H54 (cell line): ENCODE measurements at regions not wholly inside any gene's neighbourhood (a gene's known extent, or its start where the extent isn't known, plus 50 kb on each side); places are given as distances from the start of the nearest gene placed in this dataset.

Experiments used
- DNase-seq: peaks from one replicate; pipeline ENCODE4 v3.0.0; 2011; ENCODE audit warnings: low spot score, mixed read lengths; ENCODE audit not compliant: insufficient read length
- FAIRE-seq: peaks from 3 replicates; lab custom pipeline; 2011; peaks lifted over from hg19 to GRCh38; lab: Jason Lieb, UNC
- POLR2A ChIP-seq: IDR thresholded peaks from 2 replicates; pipeline ENCODE4 v1.6.1; 2011; ENCODE audit warnings: low read depth, mild to moderate bottlenecking, low read length

DNA sequence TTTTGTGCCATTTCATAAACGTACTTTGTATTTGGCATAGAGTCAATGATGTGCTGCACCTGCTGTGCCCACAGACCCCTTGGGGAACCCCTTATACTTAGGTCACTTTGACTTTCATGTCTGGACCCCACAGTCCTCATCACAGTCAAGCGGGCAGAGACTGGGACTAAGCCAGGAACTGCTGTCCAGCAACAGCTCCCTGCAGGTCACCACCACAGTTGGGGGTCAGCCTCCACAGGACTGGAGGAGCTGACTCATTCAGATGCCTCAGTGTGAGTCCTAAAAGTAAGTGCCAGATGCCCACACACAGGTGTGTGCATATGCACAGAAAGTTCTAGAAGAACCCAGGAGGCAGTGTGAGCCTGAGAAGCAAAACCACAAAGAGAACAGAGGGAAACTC is 339.8 kb downstream of the GABRB3 start:
- TF ChIP-seq POLR2A: no peak
- DNase-seq: no peak

DNA sequence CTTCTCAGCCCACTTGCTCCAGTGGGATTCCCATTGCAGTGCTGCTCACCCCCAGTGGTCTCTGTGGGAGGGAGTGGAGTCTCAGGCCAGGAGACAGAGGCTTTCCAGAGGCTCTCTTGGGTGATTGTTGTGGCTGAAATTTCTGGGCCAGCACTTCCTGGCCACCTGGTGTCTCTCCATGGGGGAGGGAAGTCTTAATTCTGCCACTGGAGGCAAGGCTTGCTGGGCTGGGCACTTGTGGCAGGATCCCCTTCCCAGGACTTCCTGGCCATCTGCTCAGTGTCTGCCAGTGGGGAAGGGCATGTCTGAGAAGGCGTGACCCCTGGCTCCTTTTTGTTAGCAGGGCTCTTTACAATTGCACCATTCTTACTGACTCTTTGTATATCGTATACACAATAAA is 351.8 kb downstream of the GABRB3 start:
- FAIRE-seq (no peak), DNase-seq (no peak)
- no peak for TF ChIP-seq POLR2A

More for the DNA sequence above, 339.8 kb downstream of the GABRB3 start:
- no peak for FAIRE-seq

DNA sequence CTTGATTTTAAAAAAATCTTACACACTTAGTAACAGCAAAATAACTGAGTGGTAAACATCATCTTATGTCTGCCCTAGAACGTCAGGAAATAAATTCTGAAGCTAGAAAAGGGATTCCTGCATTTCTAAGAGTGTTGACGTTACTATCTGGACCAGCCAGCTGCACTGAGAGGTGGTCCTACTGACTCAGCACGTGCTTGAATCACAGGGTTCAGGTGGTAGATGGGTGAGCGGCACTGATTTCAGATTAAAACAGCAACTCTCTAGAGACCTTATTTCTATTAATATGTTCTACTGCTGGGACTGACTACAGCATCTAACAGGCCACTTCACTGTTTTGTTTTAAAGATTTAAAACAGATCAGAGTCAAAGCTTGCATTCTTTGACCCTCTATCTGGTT is 377.2 kb downstream of the GABRB3 start:
- TF ChIP-seq POLR2A: no peak
- DNase-seq (no peak), FAIRE-seq (no peak)

DNA sequence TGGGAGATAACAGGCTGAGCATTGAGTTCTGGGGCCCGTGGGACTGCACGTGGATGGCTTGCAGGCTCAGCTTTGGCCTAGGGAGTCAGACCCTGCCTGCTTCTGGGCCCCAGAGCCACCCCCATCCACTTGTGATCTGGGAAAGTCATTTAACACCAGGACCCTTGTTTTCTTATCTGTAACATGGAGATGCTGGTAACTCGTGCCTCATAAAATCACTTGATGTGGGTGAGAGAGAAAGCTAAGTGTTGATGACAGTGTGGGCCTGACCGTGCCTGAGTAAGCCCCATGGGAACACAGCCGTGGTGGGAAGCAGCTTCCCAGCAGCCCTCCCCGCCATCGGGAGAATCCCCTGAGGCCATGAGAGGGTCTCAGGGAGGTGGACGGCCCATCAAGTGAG is 378.1 kb downstream of the GABRB3 start:
- TF ChIP-seq POLR2A: no peak
- no peak for FAIRE-seq
- DNase-seq: no peak

DNA sequence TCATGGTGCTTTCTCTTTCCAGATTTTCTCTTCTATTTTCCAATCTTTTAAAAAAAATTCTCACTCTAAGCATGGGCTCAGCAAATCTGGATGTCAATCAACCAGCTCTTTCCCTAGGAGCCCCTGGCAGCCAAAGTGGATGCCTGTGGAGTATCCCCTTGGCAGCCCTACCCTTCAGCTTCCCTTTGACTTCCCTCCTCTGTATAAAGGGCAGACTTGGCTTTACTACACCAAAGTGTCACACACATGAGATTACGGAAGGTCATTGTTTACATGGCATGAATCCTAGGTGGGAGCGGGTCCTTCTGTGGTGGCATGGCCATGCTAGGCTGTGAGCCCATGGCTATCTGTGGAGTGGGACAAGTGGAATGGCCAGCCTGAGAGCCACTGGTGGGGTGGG is 379.9 kb downstream of the GABRB3 start:
- TF ChIP-seq POLR2A: no peak
- DNase-seq: no peak
- FAIRE-seq: no peak

DNA sequence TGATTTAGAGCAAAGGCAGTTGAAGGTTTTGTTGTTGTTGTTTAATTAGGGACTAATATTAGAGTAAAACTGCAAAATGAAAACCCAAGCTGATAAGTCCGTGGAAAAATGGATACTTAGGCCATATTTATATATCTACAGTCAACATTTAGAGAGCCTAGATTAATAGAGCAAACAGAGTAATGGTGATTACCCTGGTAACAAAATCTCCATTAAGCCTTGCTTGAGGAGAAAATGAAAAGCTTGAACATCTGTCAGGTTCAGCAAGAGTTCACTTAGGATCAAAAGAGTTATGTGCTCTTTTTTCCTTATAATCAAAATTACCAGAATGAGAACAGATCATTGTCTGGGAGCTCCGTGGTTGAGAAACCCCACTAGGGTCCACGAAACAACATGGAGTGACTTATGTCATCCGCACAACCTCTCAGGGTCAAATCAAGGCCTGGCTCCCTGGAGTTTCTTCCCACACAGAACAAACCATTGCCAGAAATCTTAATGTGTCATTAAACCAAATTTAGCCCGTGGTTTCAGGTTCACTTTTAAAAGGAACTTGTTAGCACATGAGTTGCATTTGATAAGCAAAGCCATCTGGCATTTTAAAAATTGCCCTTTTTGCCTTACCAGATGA is 381.2 kb downstream of the GABRB3 start:
- no peak for TF ChIP-seq POLR2A
- FAIRE-seq (no peak), DNase-seq (no peak)

DNA sequence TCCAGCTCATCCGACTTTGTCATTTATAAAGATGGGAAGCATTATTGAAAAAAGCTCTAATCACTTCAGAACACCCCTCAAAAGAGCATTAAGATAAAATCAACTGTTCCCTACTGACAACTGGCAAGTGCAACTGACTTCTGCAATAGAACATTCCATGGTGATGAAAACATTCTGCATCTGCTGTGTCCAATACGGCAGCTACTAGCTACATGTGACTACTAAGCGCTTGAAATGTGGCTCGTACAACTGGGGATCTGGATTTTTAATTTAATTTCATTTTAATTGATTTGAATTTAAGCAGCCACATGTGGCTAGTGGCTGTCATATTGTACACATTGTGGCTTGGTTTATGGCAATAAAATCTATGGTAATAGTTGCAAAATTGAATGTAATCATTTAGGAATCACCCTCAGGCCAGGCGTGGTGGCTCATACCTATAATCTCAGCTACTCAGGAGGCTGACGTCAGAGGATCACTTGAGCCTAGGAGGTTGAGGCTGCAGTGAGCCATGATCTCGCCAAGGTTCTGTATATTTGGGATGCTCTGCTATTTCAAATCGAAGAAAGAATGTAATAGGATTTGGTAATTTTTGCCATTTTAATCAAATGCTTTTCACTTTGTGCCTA is 390.3 kb downstream of the GABRB3 start:
- FAIRE-seq: no peak
- no peak for DNase-seq
- TF ChIP-seq POLR2A: no peak

DNA sequence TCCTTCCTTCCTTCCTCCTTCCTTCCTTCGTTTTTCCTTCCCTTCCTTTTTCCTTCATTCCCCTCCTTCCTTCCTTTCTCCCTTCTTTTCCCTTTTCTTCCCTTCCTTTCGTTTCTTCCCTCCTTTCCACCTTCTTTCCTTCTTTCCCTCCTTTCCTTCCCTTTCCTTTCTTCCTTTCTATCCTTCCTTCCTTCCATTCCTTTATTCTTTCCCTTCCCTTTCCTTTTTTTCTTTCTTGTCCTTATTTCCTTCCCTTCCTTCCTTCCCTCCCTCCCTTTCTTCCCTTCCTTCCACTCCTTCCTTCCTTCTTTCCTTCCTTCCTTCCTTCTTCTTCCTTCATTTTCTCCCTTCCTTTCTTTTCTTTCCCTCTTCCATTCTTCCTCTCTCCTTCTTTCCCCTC is 394.6 kb downstream of the GABRB3 start:
- FAIRE-seq (no peak), DNase-seq (no peak)
- TF ChIP-seq POLR2A: no peak

DNA sequence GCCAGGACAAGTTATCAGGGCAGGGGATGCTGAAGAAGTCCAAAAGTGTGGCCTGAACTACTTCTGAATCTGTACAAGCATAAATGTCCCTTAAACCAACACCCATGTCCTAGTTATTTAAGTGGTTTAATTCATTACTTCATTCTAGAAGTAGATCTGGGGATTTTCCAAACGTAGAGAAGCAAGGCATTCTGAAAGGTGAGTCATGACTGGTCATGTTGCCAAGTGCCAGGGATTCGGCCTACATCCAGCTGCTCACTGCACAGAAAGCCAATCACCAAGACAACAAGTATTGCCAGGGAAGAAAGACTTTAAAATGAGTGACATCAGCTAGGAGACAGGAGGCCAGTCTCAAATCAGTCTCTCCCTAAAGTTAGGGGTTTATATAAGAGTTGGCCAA is 396.6 kb downstream of the GABRB3 start:
- FAIRE-seq (no peak), DNase-seq (no peak)
- no peak for TF ChIP-seq POLR2A

DNA sequence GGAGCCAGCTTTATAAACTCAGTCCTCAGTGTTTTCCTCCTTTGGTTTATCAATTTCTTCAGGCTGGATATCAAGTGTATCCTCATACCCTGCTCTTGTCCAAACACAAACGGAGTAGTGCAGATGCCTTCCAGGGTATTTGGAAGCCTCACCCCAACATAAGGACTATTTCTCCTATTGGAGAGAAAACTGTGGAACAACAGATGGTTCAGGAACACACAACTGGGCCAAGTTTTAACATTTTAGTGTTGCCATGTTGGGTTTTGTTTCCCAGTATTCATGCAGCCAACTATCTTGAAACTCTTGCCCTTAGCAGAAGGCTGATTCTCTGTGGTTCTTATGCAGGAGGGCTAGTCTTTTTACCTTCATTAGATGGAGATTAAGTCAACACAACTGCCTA is 398.1 kb downstream of the GABRB3 start:
- FAIRE-seq (no peak), DNase-seq (no peak)
- TF ChIP-seq POLR2A: no peak

DNA sequence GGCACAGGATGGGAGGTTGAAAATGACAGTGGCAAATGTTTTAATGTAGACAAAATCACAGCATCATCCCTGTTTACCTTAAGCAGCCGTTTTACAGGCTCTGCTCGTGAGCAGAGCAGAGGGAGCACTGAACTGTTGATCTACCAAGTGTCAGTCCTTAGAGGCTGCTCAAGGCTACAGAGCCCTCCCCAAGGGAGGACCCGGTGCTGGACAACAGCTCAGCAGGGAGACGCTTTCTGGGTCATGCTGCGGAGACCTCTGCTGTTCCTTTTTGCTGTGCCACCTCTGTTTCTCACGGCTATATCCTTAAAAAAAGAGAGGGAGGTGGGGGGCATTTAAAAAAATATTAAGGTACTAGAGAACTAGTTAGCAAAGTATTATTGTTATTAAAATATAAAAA is 400.2 kb downstream of the GABRB3 start:
- no peak for DNase-seq
- no peak for FAIRE-seq
- no peak for TF ChIP-seq POLR2A

DNA sequence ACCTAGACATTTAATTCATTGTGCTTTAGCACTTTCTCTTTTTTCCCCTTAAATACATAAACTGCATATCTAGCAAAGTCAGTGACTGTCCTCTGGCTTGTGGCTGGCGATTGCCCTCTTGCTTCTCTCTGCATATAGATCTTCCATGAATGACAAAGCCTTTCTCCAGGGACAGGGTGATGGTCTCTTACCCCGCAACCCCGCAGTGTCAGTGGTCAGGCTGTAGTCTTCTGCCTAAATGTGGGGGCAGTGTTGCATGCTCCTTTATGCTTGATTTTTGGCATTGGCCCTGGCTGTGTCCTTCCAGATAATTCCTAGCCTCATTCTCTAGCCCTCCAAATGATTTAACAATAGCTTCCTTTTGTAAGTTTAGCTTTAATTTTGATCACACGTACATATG is 407.8 kb downstream of the GABRB3 start:
- FAIRE-seq (no peak), DNase-seq (no peak)
- TF ChIP-seq POLR2A: no peak

DNA sequence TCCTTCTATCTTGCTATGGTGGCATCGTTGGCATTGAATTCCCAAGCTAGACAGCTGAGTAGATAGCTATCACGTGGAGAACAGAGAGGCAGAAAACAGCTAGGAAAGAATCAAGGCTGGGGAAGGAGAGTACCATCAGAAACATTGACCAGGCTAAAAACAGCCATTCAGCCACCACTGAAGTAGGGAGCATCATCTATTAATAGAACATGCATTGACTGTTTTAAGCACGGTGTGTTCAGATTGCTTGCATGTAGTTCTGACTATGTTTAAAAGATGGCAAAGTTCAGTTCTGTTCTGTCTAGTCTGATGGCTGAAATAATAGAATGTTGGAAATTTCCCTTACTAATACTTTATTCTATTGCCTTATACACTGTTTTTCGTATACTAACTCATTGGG is 413.0 kb downstream of the GABRB3 start:
- no peak for DNase-seq
- no peak for TF ChIP-seq POLR2A
- no peak for FAIRE-seq

DNA sequence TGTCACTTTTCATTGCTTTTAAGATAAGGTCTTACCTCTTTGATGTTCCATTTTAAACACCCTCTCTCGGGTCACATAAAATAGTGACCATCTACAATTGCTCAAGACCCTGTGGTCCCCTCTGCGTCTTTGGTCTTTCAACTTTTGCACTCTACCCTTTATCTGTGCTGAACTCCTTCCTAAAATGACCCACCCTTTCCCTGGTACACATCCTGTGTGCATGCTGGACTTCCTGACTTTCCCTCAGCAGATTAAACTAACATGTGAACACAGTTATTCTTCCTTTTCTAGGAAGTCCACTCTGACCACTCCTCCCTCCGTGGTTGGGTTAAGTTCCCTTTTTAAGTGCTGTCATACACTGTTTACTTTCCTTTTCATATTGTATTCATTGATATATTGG is 414.2 kb downstream of the GABRB3 start:
- FAIRE-seq (no peak), DNase-seq (no peak)
- no peak for TF ChIP-seq POLR2A

DNA sequence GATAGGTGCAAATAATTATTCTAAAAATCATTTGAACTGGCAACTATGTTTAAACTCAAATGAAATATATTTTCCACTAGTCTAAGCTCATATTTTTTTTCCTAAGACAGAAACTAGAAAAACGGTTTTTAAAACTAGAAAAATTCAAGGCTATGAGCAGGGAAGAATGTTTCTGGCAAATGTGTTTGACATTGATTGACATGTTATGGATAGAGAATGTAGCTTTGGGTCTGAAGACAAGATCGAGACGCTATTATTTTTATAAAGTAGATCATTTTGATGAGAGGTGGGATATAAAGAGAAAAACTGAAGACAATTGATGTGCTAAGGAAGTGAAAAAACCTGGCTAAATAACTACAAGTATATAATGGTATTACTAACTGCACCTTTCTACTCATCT is 415.2 kb downstream of the GABRB3 start:
- DNase-seq (no peak), FAIRE-seq (no peak)
- TF ChIP-seq POLR2A: no peak
